ENCODE measurements at regions not wholly inside any gene's neighbourhood (a gene's known extent, or its start where the extent isn't known, plus 50 kb on each side); places are given as distances from the start of the nearest gene placed in this dataset.

DNA sequence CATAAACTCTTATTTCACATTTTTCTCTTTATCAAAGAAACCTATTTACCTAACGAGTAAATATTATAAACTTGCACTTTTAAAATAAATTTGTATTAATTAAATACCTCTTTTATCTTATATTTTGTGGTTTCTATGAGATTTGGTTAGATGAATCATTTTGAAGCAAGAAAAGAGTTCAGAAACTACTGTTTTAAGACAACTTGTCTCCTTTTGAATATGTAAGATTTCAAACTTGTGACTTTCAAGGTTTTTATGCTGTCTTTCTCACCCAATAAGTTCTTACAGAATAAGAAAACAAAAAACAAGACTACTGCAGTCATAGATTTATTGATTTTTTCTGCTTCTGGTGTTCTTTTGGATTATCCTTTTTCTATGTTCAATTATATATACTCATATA is 339.0 kb downstream of the SNAPC1 start:
- no peak for DNase-seq

DNA sequence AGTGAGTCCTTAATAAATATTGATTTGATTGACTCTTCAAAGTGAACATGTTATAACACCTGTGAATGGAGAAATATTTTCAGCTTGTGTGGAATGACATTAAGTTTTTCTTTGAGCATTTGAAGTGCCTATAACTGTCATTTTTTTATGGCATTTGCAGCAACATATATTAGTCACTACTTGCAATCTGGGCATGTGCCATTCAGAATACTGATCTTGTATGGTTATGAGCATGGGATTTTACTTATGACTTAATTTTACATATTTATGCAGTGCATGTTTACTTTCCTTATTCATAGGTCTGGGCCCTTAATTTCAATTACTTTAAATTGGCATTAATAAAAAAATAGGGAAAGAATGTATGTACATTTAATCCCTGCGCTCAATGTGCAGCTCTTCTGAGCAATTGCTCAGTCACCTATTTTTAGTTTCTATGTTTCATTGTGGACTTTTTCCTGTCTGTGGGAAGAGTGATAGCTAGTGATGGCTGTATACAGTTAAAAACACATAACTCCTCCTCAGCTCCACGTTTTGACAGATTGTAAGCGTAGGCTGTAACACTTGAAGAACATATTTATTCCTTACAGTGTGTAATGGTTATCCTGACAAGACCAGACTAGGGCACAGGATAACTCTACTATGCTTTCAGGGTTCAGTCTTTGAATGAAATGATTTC is 339.6 kb downstream of the SNAPC1 start:
- DNase-seq, result no peak

DNA sequence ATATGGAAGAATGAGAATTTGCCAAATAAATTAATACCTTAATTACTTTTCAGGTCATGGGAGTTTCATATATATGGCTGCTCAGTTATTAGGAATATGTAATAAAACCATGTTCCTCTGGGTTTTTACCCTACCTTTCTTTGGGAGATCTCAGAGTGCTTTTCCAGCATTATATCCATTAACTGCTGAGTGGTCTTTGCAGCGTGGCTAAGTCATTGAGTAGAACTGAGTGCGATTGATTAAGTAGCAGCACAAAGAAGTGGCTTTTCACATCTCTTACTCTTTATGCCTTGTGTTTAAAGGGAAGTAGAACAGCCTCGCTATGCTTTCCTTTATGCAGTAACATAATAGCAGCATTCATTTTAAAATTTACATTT is 340.1 kb downstream of the SNAPC1 start:
- DNase-seq, result no peak

DNA sequence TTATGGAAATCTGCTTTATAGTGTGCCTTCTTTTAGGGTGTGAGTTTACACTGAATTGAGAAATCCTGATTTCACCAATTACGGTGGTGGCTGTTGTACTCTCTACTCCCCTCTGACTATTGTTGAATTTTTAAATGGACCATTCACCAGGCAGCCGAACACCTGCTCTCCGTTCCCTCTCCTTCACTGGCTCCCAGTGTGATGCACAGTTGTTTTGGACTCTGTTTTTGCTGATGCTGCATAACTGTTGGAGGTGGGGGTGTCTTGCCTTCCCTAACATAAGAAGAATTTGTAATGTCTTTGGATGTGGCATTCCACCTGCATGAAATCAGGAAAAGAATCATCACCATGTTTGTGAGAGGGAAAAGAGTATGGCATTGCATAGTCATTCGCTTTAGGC is 341.2 kb downstream of the SNAPC1 start:
- DNase-seq, result no peak

DNA sequence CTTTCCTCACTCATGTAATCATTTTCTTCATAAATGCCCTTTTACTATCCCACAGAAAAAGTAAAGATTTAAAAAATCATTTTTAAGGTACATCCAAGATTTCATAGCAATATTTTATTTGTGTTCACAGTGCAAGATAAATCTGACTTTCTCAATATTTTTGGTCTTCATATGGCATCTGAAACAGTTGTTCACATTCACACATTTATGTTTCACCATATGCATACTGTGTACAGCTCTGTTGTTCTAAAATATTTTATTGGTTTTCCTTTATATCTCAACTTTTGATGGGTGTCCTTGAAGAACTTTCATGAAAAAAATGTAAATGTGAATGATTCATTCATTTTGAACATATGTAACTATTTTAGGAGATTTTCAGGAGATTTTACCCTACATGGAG is 348.7 kb downstream of the SNAPC1 start:
- no peak for DNase-seq

DNA sequence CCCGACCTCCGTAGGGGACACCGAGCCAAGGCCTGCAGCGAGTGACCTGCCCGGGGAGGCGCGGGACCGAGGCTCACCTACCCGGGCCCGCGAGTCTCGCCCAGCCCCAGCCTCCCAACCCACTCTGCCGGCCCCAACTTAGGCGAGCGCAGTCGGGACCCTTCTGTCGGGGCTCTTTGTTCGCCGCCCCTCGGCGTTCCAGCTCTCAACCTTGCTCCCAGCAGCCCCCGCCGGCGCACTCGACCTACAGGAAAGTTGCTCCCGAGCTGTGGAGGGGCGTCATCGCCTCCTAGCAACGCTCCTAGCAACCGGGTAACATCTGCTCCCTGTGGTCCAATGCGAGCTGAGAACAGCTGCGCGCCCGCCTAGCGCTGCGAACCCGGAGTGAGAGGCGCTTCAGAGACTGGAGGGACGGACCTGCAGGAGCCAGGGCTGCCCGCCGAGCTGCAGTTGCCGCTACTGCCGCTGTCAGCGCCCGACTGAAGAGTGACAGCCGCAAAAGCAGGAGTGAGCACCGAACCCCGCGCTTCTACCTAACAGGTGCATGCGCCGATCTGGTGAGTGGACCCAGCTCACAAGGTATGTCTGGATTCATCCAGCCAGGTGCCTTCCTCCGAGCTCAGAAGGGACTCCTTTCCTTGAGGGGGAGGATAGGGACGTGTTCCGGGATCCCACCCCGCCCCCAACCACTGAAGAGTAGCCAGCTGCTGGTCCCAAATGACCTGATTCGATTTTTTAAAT is 355.0 kb downstream of the SNAPC1 start:
- peak; percentile 40 to 73 for DNase-seq

DNA sequence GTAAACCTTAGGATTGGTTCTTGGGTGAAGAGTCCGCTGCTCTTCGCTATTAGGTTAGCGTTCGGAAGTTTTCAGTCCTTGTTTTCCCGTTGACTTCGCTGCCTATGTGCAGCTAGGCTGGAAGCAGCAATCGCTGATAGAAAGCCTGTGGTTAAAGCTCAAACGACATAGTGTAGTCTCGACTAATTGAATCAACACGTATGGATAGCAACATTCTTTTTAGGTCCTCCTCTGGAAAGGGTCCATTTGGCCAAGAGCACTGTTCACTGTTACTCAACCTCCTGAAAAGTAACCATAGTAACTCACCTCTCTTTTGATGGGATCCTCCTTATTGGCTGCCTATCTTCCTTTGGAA is 355.5 kb downstream of the SNAPC1 start:
- no peak for DNase-seq

DNA sequence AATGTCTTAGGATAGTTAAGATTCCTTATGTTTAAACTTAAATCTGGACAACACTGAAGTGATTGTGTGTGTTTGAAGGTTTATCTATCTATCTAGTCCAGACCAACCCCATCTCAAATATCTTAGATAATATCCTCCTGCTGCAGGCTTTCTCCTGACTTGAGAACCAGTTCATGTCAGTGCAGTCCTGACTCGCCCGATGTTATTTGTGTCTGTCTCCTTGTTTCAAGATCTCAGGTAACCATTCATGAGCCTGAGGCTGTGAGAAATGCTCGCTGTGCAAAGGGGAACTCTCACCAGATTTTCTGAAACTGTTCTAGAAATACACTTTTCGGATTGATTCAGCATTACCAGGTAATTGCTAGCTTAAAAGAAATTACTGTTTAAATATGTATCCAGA is 356.2 kb downstream of the SNAPC1 start:
- no peak for DNase-seq

DNA sequence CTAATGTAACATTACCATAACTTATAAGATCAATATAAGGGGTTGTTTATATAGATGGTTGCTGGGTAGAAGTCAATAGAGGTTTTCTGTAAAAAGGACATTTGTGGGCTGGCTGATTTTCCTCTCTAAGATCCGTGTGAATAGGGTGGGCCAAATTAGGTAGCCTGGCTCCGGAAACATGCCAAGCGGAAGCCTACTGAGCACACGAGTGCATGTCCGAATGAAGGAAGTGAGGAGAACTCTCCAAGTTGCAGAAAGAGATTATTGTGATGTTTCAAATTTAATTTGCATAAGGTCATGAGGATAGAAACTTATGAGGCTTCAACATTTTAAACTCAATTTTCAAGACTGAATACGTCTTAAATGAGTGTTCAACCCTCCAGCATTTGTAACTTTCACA is 356.7 kb downstream of the SNAPC1 start:
- DNase-seq, result no peak

DNA sequence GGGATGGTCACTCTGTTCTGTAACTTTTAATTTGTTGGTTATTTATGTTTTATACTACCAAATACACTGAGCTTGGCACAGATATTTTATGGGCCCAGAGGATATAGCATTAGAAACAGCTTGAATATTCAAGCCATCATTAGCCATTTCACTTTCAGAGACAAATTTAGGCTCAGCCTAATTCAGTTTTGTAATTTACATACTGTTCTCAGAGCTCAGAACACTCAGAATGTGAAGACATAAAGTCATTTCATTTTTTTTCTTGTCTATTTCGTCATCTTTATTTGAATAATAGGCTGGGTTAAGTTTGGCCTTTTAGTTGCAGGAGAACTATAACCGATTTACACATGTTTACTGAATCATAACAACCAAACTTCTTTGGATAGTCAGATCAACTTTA is 361.7 kb downstream of the SNAPC1 start:
- no peak for DNase-seq

DNA sequence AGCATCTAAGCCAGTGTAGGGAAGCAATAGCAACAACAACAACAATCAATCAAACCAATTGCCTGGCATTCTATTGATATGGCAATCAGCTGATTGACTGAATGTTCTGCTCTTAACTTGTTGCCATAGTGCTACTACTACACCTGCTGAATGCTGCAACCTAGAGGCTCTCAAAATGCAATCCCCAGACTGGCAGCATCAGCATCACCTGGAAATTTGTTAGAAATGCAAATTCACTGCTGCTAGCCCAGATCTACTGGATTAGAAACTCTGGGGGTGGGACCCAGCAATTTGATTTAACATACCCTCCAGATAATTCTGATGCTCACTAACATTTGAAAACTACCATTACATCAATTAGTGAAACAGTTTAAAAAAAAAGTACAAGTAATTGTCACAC is 363.6 kb downstream of the SNAPC1 start:
- no peak for DNase-seq

DNA sequence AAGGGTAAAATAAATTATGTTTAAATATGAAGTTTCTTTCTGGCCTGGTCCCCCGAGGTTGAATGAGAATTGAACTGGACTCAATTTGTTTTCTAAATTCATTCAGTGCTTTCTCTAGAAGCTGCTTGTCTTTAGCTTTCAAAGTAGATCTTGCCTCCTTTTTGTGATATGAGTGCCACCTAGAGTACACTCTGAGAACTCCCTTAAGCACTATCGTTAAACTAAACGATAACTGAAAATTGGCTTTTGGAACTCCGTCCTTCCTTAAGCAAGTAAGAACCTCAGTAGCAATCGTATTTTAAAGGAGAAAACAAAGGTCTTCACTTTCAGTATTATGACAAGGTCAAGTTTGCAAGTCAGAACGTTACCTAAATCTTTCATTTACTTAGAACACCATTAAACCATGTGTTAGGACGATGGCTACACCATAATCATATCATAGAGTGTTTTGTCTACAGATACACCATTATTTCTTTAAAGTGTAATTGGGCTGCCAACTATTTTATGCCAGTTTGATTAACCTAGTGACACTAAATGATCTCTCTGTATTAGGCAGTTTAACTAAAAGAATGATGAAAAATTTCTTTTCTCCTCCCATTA is 364.8 kb downstream of the SNAPC1 start:
- peak in 1 of 2 experiments; percentile 24 for DNase-seq

DNA sequence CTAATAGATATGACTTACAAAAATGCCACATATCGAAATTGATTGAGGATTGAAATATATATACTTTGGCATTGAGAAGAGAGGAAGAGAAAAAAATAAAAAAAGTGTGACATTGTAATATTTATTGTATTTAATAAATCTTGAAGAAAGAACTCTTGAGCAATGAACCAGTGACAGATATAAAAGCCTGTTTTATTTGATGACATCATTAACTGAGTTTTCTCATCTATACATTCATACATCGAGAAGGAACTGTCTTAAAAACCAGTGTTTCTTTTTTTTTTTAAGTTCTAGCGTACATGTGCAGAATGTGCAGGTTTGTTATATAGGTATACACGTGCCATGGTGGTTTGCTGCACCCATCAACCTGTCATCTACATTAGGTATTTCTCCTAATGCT is 368.2 kb downstream of the SNAPC1 start:
- DNase-seq, result no peak

DNA sequence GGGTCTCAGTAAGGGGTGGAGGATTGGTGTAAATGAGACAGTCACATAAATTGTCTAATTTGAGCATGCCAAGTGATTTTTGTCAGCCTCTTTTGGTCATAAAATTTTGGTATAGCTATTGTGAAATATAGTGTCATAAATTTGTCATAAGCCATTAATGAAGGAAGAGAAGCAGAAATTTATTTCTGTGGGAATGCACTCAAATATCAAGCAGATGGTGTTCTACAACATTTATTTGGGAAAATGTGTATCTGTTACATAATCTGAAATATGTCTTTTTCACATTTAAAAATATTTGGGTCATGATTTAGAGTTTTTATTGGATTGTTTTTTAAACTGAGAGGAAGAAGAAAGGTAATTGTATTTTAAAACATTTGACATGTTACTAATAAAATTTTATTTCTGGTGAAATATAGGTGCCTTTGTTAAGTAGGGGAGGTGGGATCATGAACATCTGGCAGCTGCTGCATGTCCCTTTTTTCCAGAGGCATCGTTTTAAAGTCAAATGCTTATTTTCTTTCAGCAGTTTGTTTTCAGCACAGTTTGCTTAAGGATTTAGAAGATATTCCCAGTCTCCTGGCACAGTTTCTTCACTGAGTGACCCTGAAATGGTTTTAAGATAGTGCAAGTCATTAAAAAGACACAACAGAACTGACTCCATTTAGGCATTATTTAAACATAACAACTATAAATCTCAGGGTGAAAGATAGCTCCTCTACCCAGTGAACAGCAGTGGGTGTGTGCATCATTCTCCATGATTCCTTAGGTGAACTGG is 371.7 kb downstream of the SNAPC1 start:
- DNase-seq, result no peak

DNA sequence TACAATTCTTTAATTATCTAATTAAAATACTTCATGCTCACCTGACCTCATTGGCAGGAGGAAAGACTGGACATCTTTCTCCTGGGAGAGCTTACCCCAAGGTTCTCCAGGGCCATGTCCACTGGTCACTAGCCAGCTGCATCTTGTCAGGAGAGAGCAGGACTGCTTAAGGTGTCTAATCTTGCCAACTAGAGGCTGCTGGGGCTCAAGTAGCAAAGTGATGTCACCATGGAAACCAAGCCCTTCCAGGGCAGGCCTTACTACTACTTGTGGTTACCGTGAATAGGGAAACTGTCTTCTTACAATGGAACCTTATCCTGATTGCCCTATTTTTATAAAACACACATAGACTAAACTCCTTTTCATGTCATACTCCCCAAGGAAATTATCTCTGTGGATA is 376.4 kb downstream of the SNAPC1 start:
- DNase-seq, result no peak

DNA sequence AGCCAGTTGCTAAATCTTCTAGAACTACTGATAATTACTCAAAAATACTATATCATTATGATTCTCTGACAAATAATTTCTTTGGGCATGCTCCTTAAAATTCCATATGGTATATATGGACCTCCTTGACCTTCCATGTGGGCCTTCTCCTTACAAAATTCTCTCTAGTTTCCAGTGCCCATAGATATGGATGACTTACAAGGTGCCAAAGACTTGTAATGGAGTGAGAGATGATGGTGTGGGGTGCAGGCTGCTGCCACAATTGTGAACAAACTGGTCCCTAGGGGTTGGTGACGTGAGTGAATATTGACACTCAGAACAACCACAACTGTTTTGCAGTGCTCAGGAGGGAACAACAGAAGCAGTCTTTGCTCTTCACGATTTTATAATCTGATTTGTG is 378.9 kb downstream of the SNAPC1 start:
- no peak for DNase-seq

DNA sequence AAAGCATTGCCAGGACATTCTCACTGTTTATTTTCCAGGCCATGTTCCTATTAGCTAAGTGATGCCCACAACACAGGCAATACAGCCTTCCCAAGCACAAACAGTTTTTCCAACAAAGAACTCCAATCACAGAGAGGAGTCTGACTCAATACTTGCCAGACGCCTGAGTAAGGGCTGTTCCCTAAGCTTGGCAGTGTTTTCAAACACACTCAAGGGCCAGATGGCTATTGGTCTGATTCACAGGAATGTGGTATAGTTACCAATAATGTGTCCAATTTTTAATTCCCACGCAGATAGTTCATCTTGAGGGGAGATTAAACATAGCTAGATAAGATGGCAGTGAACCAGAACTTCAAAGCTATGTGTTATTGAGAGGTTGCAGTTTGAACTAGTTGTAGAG is 381.0 kb downstream of the SNAPC1 start:
- DNase-seq, result no peak

DNA sequence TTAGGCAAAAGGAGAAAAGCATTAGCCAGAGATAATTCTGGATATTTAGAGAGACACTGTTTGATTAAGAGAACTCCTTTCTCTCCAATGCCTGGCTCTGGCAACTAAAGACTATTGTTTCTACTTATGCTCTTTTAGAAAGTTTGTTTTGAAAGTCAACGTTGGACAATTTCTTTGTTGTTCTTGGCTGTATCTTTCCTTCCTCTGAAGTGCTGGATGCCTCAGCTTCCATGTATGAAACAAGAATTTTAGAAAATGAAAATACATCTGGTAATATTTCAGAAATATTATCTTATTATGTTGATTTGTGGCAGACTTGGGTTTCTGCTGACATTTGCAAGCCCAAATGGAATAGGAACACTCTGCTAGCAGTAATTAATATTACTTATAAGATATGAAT is 382.6 kb downstream of the SNAPC1 start:
- DNase-seq, result no peak

DNA sequence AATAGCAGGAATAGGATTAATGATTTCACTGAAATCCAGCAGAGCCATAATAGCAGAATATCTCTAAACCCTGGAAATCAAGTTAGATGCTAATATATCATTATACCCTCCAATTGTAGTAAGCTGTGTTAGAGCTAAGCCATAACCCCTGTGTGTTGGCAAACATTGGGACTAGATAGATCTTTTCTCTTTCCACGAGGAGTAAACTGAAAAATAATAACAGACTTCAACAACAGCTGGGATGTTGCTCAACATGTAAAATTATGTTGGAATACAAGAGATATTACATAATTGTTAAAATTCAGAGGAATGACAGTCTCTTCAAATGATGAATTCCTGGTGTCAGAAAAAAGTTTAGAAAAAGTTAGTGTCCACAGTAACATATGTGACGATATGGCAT is 383.8 kb downstream of the SNAPC1 start:
- DNase-seq, result no peak

DNA sequence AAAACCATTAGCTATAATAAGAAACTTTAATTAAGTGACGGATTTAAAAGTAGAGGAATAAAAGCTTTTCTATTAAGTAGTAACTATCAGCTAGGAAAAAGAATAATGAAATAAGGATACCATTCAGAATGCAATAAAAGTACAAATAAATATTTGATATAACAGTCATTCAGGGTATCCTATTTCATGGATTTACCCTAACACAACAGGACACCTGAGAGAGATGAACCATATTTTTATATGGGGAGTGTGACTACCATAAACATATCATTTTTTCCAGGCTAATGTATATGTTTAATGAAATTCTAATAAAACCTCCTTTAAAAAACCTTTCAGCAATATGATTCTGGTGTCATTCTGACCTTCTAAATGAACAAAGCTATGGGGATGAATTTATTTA is 393.8 kb downstream of the SNAPC1 start:
- no peak for DNase-seq

DNA sequence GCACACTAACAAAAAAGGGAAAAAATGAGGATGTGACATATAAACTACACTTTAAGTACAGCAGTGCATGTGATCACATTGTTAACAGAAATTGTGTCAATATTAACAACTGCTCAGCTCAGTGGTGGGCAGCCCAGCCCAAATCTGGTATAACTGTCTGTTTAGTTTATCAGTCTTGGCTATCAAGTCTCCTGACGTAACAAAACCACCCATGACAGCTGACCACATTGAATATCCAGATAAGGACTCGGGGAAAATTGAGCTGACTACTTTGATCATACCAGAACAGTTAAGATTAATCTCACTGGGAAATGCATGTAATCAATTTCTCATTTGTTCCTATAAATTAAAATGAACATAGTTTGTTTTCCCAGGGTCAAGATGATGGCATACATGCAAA is 396.6 kb downstream of the SNAPC1 start:
- no peak for DNase-seq

DNA sequence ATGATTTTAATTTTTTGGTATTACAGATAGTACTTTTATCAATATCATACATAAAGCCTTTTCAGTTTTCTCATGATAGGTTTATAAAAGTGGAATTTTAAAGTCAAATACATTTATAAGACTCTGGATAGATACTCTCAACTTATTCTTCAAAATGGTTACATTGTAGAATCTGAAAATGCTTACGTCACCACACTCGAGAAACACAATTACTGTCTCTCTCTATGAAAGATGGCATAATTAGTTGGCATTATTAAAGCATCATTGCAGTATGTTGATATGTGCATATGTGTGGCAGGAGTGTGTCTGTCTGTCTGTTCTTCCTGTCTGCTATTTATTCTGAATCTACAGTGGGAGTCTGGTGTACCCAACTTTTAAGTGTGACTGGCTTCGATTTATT is 397.1 kb downstream of the SNAPC1 start:
- no peak for DNase-seq

DNA sequence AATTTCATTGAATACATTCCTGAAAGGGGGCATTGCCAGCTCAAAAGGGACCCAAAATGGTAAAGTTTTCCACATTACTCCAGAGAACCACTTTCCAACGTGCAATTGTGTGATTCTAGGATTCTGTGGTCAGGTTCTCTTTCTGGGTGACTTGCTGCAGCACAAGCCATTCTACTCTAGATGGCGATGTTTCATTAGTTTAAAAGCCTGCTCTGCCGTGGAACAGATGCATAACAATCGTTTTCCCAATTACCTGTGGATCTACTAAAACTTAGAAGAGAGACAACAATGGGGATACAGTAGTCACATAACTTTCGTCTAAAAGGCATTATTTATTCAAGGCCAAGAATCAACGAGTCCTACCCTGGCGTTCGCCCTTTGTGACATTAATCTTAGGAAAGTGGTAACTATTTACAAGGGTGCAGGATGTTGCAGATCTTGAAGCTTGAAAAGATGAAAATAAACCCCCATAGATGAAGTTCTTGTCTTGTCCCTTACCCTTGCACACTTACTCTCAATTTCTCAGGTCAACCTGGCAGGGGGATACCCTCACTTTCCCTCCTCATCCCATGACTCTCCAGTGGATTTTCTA is 400.9 kb downstream of the SNAPC1 start:
- DNase-seq, result peak in 1 of 2 experiments; percentile 46

Data from NCI-H187 (cell line).